ENCODE measurements at regions not wholly inside any gene's neighbourhood (a gene's known extent, or its start where the extent isn't known, plus 50 kb on each side); places are given as distances from the start of the nearest gene placed in this dataset.

- ChIA-PET POLR2A (no interaction called here), CTCF (no interaction called here)
- intact Hi-C loops (cut with micrococcal nuclease) = no loop called here
- H3K4me3 ChIP-seq (ENCODE audit: low read length) = no peak overlapping the region
- H3K4me1 ChIP-seq (ENCODE audit: control insufficient read depth in 2 of 2, insufficient read depth in 2 of 2, low read length in 2 of 2) = no peaks in the 10 kb centered on the region
- Mint-ChIP-seq H3K4me1 (no peaks in the 10 kb centered on the region), H3K27me3 (peaks cover 0 to 12% (median 5%) of the 10 kb centered on the region in 5 donors), H3K9me3 (peaks cover 0 to 3% (median 0%) of the 10 kb centered on the region in 11 donors), H3K4me3 (no peak overlapping the region), H3K27ac (no peak overlapping the region), H3K36me3 (no peaks in the 10 kb centered on the region)
- ATAC-seq (no peak), DNase-seq (no peak)
- no peak overlapping the region for H3K27ac ChIP-seq (ENCODE audit: low read depth, low read length)
- no peaks in the 10 kb centered on the region for H3K27me3 ChIP-seq (ENCODE audit: control insufficient read depth in 2 of 2, insufficient read depth in 2 of 2, low read length in 2 of 2)
- no peaks in the 10 kb centered on the region for H3K9me3 ChIP-seq (ENCODE audit: control insufficient read depth in 2 of 3, low read length in 3 of 3)
- no peaks in the 10 kb centered on the region for H3K36me3 ChIP-seq (ENCODE audit: control insufficient read depth in 2 of 3, insufficient read depth in 3 of 3, low read length in 3 of 3)
Measured at GRCh38 chr6:133743621-133744020, 145.3 kb upstream of the TCF21 start.

- H3K36me3 ChIP-seq (ENCODE audit: control insufficient read depth in 2 of 3, insufficient read depth in 3 of 3, low read length in 3 of 3) = no peaks in the 10 kb centered on the region
- Mint-ChIP-seq H3K27ac (no peak overlapping the region), H3K4me3 (no peak overlapping the region), H3K9me3 (peaks cover 0 to 3% (median 0%) of the 10 kb centered on the region in 11 donors), H3K27me3 (peaks cover 0 to 12% (median 6%) of the 10 kb centered on the region in 5 donors), H3K36me3 (no peaks in the 10 kb centered on the region), H3K4me1 (no peaks in the 10 kb centered on the region)
- no peaks in the 10 kb centered on the region for H3K27me3 ChIP-seq (ENCODE audit: control insufficient read depth in 2 of 2, insufficient read depth in 2 of 2, low read length in 2 of 2)
- ATAC-seq (no peak), DNase-seq (no peak)
- intact Hi-C loops (cut with micrococcal nuclease) = no loop called here
- H3K4me1 ChIP-seq (ENCODE audit: control insufficient read depth in 2 of 2, insufficient read depth in 2 of 2, low read length in 2 of 2) = no peaks in the 10 kb centered on the region
- CTCF ChIA-PET = no interaction called here
- POLR2A ChIA-PET = no interaction called here
- H3K9me3 ChIP-seq (ENCODE audit: control insufficient read depth in 2 of 3, low read length in 3 of 3) = no peaks in the 10 kb centered on the region
- H3K4me3 ChIP-seq (ENCODE audit: low read length) = no peak overlapping the region
- H3K27ac ChIP-seq (ENCODE audit: low read depth, low read length) = no peak overlapping the region
Measured at GRCh38 chr6:133746417-133746770, 142.5 kb upstream of the TCF21 start.

GRCh38 chr6:133748628-133749027 lies 140.3 kb upstream of the TCF21 start:
- Histone ChIP-seq H3K36me3 (ENCODE audit: control insufficient read depth in 2 of 3, insufficient read depth in 3 of 3, low read length in 3 of 3) (no peaks in the 10 kb centered on the region), H3K9me3 (ENCODE audit: control insufficient read depth in 2 of 3, low read length in 3 of 3) (no peaks in the 10 kb centered on the region), H3K27ac (ENCODE audit: low read depth, low read length) (no peak overlapping the region), H3K27me3 (ENCODE audit: control insufficient read depth in 2 of 2, insufficient read depth in 2 of 2, low read length in 2 of 2) (no peaks in the 10 kb centered on the region), H3K4me3 (ENCODE audit: low read length) (no peak overlapping the region), H3K4me1 (ENCODE audit: control insufficient read depth in 2 of 2, insufficient read depth in 2 of 2, low read length in 2 of 2) (no peaks in the 10 kb centered on the region)
- Mint-ChIP-seq H3K4me3 (no peak overlapping the region), H3K9me3 (peaks cover 0 to 3% (median 0%) of the 10 kb centered on the region in 11 donors), H3K27ac (no peak overlapping the region), H3K4me1 (no peaks in the 10 kb centered on the region), H3K27me3 (peaks cover 0 to 10% (median 6%) of the 10 kb centered on the region in 5 donors), H3K36me3 (no peaks in the 10 kb centered on the region)
- CTCF ChIA-PET = no interaction called here
- ATAC-seq = no peak
- POLR2A ChIA-PET = no interaction called here
- intact Hi-C loops (cut with micrococcal nuclease) = no loop called here
- no peak for DNase-seq

GRCh38 chr6:133749427-133749826 lies 139.5 kb upstream of the TCF21 start:
- Histone ChIP-seq H3K4me1 (ENCODE audit: control insufficient read depth in 2 of 2, insufficient read depth in 2 of 2, low read length in 2 of 2) (no peaks in the 10 kb centered on the region), H3K4me3 (ENCODE audit: low read length) (no peak overlapping the region), H3K27me3 (ENCODE audit: control insufficient read depth in 2 of 2, insufficient read depth in 2 of 2, low read length in 2 of 2) (no peaks in the 10 kb centered on the region), H3K27ac (ENCODE audit: low read depth, low read length) (no peak overlapping the region), H3K9me3 (ENCODE audit: control insufficient read depth in 2 of 3, low read length in 3 of 3) (no peaks in the 10 kb centered on the region), H3K36me3 (ENCODE audit: control insufficient read depth in 2 of 3, insufficient read depth in 3 of 3, low read length in 3 of 3) (no peaks in the 10 kb centered on the region)
- Mint-ChIP-seq H3K4me1 (no peaks in the 10 kb centered on the region), H3K27ac (no peak overlapping the region), H3K36me3 (no peaks in the 10 kb centered on the region), H3K9me3 (peaks cover 0 to 3% (median 0%) of the 10 kb centered on the region in 11 donors), H3K4me3 (no peak overlapping the region), H3K27me3 (peaks cover 0 to 10% (median 6%) of the 10 kb centered on the region in 5 donors)
- ChIA-PET POLR2A (no interaction called here), CTCF (no interaction called here)
- ATAC-seq = no peak
- no peak for DNase-seq
- intact Hi-C loops (cut with micrococcal nuclease) = no loop called here

- no peaks in the 10 kb centered on the region for H3K4me1 Mint-ChIP-seq
- ChIA-PET POLR2A (no interaction called here), CTCF (no interaction called here)
- no peaks in the 10 kb centered on the region for H3K9me3 Mint-ChIP-seq
- Histone ChIP-seq H3K27me3 (ENCODE audit: control insufficient read depth in 2 of 2, insufficient read depth in 2 of 2, low read length in 2 of 2) (no peaks in the 10 kb centered on the region), H3K4me1 (ENCODE audit: control insufficient read depth in 2 of 2, insufficient read depth in 2 of 2, low read length in 2 of 2) (no peaks in the 10 kb centered on the region), H3K4me3 (ENCODE audit: low read length) (no peak overlapping the region), H3K27ac (ENCODE audit: low read depth, low read length) (no peak overlapping the region), H3K36me3 (ENCODE audit: control insufficient read depth in 2 of 3, insufficient read depth in 3 of 3, low read length in 3 of 3) (no peaks in the 10 kb centered on the region), H3K9me3 (ENCODE audit: control insufficient read depth in 2 of 3, low read length in 3 of 3) (no peaks in the 10 kb centered on the region)
- H3K27me3 Mint-ChIP-seq = peaks cover 0 to 15% (median 6%) of the 10 kb centered on the region in 5 donors
- intact Hi-C loops (cut with micrococcal nuclease) = no loop called here
- no peak overlapping the region for H3K27ac Mint-ChIP-seq
- no peaks in the 10 kb centered on the region for H3K36me3 Mint-ChIP-seq
- ATAC-seq = no peak
- H3K4me3 Mint-ChIP-seq = no peak overlapping the region
- no peak for DNase-seq
Measured at GRCh38 chr6:133752129-133752528, 136.8 kb upstream of the TCF21 start.

GRCh38 chr6:133753756-133754155 lies 135.2 kb upstream of the TCF21 start:
- ATAC-seq (no peak), DNase-seq (no peak)
- no peak overlapping the region for H3K4me3 ChIP-seq (ENCODE audit: low read length)
- CTCF ChIA-PET = interaction anchor here (0.8 kb wide), 1 partner anchor 9 kb away, joined by 3 read pairs; no protein-coding TSS in a partner anchor
- POLR2A ChIA-PET = no interaction called here
- Mint-ChIP-seq H3K4me1 (no peaks in the 10 kb centered on the region), H3K27ac (no peak overlapping the region), H3K9me3 (no peaks in the 10 kb centered on the region), H3K4me3 (no peak overlapping the region), H3K36me3 (no peaks in the 10 kb centered on the region), H3K27me3 (peaks cover 0 to 17% (median 7%) of the 10 kb centered on the region in 5 donors)
- no peaks in the 10 kb centered on the region for H3K27me3 ChIP-seq (ENCODE audit: control insufficient read depth in 2 of 2, insufficient read depth in 2 of 2, low read length in 2 of 2)
- no peak overlapping the region for H3K27ac ChIP-seq (ENCODE audit: low read depth, low read length)
- H3K4me1 ChIP-seq (ENCODE audit: control insufficient read depth in 2 of 2, insufficient read depth in 2 of 2, low read length in 2 of 2) = no peaks in the 10 kb centered on the region
- H3K9me3 ChIP-seq (ENCODE audit: control insufficient read depth in 2 of 3, low read length in 3 of 3) = no peaks in the 10 kb centered on the region
- intact Hi-C loops (cut with micrococcal nuclease) = no loop called here
- no peaks in the 10 kb centered on the region for H3K36me3 ChIP-seq (ENCODE audit: control insufficient read depth in 2 of 3, insufficient read depth in 3 of 3, low read length in 3 of 3)

GRCh38 chr6:133754298-133754697 lies 134.6 kb upstream of the TCF21 start:
- Histone ChIP-seq H3K27me3 (ENCODE audit: control insufficient read depth in 2 of 2, insufficient read depth in 2 of 2, low read length in 2 of 2) (no peaks in the 10 kb centered on the region), H3K4me3 (ENCODE audit: low read length) (no peak overlapping the region), H3K27ac (ENCODE audit: low read depth, low read length) (no peak overlapping the region), H3K4me1 (ENCODE audit: control insufficient read depth in 2 of 2, insufficient read depth in 2 of 2, low read length in 2 of 2) (no peaks in the 10 kb centered on the region), H3K36me3 (ENCODE audit: control insufficient read depth in 2 of 3, insufficient read depth in 3 of 3, low read length in 3 of 3) (no peaks in the 10 kb centered on the region), H3K9me3 (ENCODE audit: control insufficient read depth in 2 of 3, low read length in 3 of 3) (no peaks in the 10 kb centered on the region)
- no peaks in the 10 kb centered on the region for H3K4me1 Mint-ChIP-seq
- H3K27me3 Mint-ChIP-seq = peaks cover 0 to 21% (median 11%) of the 10 kb centered on the region in 5 donors
- intact Hi-C loops (cut with micrococcal nuclease) = no loop called here
- ATAC-seq (no peak), DNase-seq (no peak)
- no peaks in the 10 kb centered on the region for H3K36me3 Mint-ChIP-seq
- ChIA-PET POLR2A (no interaction called here), CTCF (interaction anchor here (0.8 kb wide), 1 partner anchor 8 kb away, joined by 3 read pairs; no protein-coding TSS in a partner anchor)
- H3K9me3 Mint-ChIP-seq = no peaks in the 10 kb centered on the region
- no peak overlapping the region for H3K4me3 Mint-ChIP-seq
- H3K27ac Mint-ChIP-seq = no peak overlapping the region

Measured in naive thymus-derived CD4-positive, alpha-beta T cell (primary cell).